ENCODE measurements at regions not wholly inside any gene's neighbourhood (a gene's known extent, or its start where the extent isn't known, plus 50 kb on each side); places are given as distances from the start of the nearest gene placed in this dataset.
"Not testable (repeated sequence)": the region's sequence is repeated elsewhere in the genome, so short reads cannot be mapped to it uniquely, and the experiment has no call there.

DNA sequence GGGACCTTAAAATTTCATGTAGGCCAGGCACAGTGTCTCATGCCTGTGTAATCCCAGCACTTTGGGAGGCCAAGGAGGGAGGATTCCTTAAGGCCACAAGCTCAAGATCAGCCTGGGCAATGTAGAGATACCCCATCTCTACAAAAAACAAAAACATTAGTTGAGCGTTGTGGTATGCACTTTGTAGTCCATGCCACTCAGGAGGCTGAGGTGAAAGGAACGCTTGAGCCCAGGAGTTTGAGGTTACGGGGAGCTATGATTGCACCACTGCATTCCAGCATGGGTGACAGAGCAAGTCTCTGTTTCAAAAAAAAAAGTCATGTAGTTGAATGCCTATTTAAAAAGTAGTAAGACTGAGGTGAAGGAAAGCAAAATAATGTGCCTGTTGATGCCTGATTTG, 83.5 kb downstream of the TTC6 start:
- intact Hi-C loops (cut with micrococcal nuclease; ENCODE audit: unreplicated experiment), result no loop called here
- no TSS peak for BruUV-seq (replicated peaks)
- ChIA-PET POLR2A (no interaction called here), CTCF (no interaction called here)
- Histone ChIP-seq H3K9me3 (ENCODE audit: control insufficient read depth, insufficient read depth, low read depth, low read length) (no peaks in the 10 kb centered on the region), H3K4me3 (ENCODE audit: low read depth in 2 of 2, low read length in 2 of 2) (no peak overlapping the region), H3K27me3 (ENCODE audit: control insufficient read depth, insufficient read depth, low read length) (no peaks in the 10 kb centered on the region), H3K27ac (ENCODE audit: low read length) (no peak overlapping the region), H3K36me3 (ENCODE audit: control insufficient read depth, insufficient read depth, low read length) (no peaks in the 10 kb centered on the region; the same call in 1 of the 2 replicates), H3K4me1 (ENCODE audit: control insufficient read depth, insufficient read depth, low read length) (no peaks in the 10 kb centered on the region)
- no peak for ATAC-seq
- no peak for TF ChIP-seq TCF7L2 (IDR thresholded peaks at IDR 0.05; ENCODE audit: low read depth, low read length)
- TF ChIP-seq, protein P1, sequence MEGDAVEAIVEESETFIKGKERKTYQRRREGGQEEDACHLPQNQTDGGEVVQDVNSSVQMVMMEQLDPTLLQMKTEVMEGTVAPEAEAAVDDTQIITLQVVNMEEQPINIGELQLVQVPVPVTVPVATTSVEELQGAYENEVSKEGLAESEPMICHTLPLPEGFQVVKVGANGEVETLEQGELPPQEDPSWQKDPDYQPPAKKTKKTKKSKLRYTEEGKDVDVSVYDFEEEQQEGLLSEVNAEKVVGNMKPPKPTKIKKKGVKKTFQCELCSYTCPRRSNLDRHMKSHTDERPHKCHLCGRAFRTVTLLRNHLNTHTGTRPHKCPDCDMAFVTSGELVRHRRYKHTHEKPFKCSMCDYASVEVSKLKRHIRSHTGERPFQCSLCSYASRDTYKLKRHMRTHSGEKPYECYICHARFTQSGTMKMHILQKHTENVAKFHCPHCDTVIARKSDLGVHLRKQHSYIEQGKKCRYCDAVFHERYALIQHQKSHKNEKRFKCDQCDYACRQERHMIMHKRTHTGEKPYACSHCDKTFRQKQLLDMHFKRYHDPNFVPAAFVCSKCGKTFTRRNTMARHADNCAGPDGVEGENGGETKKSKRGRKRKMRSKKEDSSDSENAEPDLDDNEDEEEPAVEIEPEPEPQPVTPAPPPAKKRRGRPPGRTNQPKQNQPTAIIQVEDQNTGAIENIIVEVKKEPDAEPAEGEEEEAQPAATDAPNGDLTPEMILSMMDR (IDR thresholded peaks at IDR 0.05), result no peak
- TF ChIP-seq, protein P2, sequence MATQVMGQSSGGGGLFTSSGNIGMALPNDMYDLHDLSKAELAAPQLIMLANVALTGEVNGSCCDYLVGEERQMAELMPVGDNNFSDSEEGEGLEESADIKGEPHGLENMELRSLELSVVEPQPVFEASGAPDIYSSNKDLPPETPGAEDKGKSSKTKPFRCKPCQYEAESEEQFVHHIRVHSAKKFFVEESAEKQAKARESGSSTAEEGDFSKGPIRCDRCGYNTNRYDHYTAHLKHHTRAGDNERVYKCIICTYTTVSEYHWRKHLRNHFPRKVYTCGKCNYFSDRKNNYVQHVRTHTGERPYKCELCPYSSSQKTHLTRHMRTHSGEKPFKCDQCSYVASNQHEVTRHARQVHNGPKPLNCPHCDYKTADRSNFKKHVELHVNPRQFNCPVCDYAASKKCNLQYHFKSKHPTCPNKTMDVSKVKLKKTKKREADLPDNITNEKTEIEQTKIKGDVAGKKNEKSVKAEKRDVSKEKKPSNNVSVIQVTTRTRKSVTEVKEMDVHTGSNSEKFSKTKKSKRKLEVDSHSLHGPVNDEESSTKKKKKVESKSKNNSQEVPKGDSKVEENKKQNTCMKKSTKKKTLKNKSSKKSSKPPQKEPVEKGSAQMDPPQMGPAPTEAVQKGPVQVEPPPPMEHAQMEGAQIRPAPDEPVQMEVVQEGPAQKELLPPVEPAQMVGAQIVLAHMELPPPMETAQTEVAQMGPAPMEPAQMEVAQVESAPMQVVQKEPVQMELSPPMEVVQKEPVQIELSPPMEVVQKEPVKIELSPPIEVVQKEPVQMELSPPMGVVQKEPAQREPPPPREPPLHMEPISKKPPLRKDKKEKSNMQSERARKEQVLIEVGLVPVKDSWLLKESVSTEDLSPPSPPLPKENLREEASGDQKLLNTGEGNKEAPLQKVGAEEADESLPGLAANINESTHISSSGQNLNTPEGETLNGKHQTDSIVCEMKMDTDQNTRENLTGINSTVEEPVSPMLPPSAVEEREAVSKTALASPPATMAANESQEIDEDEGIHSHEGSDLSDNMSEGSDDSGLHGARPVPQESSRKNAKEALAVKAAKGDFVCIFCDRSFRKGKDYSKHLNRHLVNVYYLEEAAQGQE (IDR thresholded peaks at IDR 0.05; ENCODE audit: insufficient read depth in 1 of 2, low read depth in 2 of 2, low read length in 1 of 2), result no peak
- TF ChIP-seq SIN3A (IDR thresholded peaks at IDR 0.05; ENCODE audit: borderline replicate concordance, insufficient read depth, low read depth, low read length), result no peak
- no peak for TF ChIP-seq POLR2AphosphoS5 (IDR thresholded peaks at IDR 0.05; ENCODE audit: low read depth, low read length)
- in situ Hi-C loops (cut with HindIII; ENCODE audit: low pct_unique_long_range_greater_than_20kb, low sequenced_read_pairs), result no loop called here
- no peak for DNase-seq (ENCODE audit: low read depth, low spot score)

DNA sequence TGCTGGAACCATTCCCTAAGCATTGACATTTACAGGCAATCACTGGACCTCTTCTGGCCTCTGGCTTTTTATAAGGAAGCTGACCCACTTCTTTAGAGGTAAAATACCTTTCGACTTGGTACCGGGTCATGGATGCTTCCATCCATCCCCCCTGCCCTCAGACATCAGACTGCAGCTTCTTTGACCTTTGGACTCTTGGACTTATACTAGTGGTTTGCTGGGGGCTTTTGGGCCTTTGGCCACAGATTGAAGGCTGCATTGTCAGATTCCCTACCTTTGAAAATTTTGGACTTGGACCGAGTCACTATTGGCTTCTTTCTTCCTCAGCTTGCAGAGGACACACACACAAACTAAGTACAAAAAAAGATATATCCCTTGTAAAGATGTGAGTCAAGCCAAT, 86.1 kb downstream of the TTC6 start:
- ChIA-PET CTCF (no interaction called here), POLR2A (no interaction called here)
- no TSS peak for BruUV-seq (replicated peaks)
- H3K36me3 ChIP-seq (ENCODE audit: control insufficient read depth, insufficient read depth, low read length), result no peaks in the 10 kb centered on the region; the same call in 1 of the 2 replicates
- no peaks in the 10 kb centered on the region for H3K27me3 ChIP-seq (ENCODE audit: control insufficient read depth, insufficient read depth, low read length)
- intact Hi-C loops (cut with micrococcal nuclease; ENCODE audit: unreplicated experiment) (no loop called here), in situ Hi-C loops (cut with HindIII; ENCODE audit: low pct_unique_long_range_greater_than_20kb, low sequenced_read_pairs) (no loop called here)
- H3K4me1 ChIP-seq (ENCODE audit: control insufficient read depth, insufficient read depth, low read length), result no peaks in the 10 kb centered on the region
- no peaks in the 10 kb centered on the region for H3K9me3 ChIP-seq (ENCODE audit: control insufficient read depth, insufficient read depth, low read depth, low read length)
- TF ChIP-seq TCF7L2 (IDR thresholded peaks at IDR 0.05; ENCODE audit: low read depth, low read length) (no peak), POLR2AphosphoS5 (IDR thresholded peaks at IDR 0.05; ENCODE audit: low read depth, low read length) (no peak), SIN3A (IDR thresholded peaks at IDR 0.05; ENCODE audit: borderline replicate concordance, insufficient read depth, low read depth, low read length) (no peak)
- TF ChIP-seq, protein P2 (IDR thresholded peaks at IDR 0.05; ENCODE audit: insufficient read depth in 1 of 2, low read depth in 2 of 2, low read length in 1 of 2), result no peak
- TF ChIP-seq, protein P1 (IDR thresholded peaks at IDR 0.05), result no peak
- no peak overlapping the region for H3K27ac ChIP-seq (ENCODE audit: low read length)
- H3K4me3 ChIP-seq (ENCODE audit: low read depth in 2 of 2, low read length in 2 of 2), result no peak overlapping the region
- ATAC-seq (no peak), DNase-seq (ENCODE audit: low read depth, low spot score) (no peak)

DNA sequence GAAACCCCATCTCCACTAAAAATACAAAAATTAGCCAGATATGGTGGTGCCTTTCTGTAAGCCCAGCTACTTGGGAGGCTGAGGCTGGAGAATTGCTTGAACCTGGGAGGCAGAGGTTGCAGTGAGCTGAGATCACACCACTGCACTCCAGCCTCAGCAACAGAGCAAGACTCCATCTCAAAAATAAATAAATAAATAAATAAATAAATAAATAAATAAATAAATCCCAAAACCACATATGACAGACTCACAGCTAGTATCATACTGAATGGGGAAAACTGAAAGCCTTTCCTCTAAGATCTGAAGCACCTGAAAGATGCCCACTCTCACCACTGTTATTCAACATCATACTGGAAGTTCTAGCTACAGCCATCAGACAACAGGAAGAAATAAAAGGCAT, 97.3 kb downstream of the TTC6 start:
- intact Hi-C loops (cut with micrococcal nuclease; ENCODE audit: unreplicated experiment), result not testable (repeated sequence)

DNA sequence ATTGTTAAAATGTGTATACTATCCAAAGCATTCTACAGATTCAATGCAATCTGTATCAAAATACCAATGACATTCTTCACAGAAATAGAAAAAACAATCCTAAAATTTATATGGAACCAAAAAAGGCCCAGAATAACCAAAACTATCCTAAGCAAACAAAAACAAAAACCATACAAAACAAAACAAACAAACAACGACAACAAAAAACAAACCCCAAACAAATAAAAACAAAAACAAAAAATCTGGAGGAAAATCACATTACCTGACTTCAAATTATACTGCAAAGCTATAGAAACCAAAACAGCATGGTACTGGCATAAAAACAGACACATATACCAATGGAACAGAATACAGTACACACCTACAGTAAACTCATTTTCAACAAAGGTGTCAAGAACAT, 98.0 kb downstream of the TTC6 start:
- H3K27me3 ChIP-seq (ENCODE audit: control insufficient read depth, insufficient read depth, low read length); intact Hi-C loops (cut with micrococcal nuclease; ENCODE audit: unreplicated experiment); DNase-seq (ENCODE audit: low read depth, low spot score); CTCF ChIA-PET; POLR2A ChIA-PET; H3K4me3 ChIP-seq (ENCODE audit: low read depth in 2 of 2, low read length in 2 of 2); H3K4me1 ChIP-seq (ENCODE audit: control insufficient read depth, insufficient read depth, low read length); H3K36me3 ChIP-seq (ENCODE audit: control insufficient read depth, insufficient read depth, low read length); ATAC-seq; H3K27ac ChIP-seq (ENCODE audit: low read length); BruUV-seq (replicated peaks); H3K9me3 ChIP-seq (ENCODE audit: control insufficient read depth, insufficient read depth, low read depth, low read length); in situ Hi-C loops (cut with HindIII; ENCODE audit: low pct_unique_long_range_greater_than_20kb, low sequenced_read_pairs): not testable (repeated sequence)

More for the DNA sequence above, 97.3 kb downstream of the TTC6 start:
- H3K9me3 ChIP-seq (ENCODE audit: control insufficient read depth, insufficient read depth, low read depth, low read length); H3K27me3 ChIP-seq (ENCODE audit: control insufficient read depth, insufficient read depth, low read length); H3K4me1 ChIP-seq (ENCODE audit: control insufficient read depth, insufficient read depth, low read length); POLR2A ChIA-PET; H3K36me3 ChIP-seq (ENCODE audit: control insufficient read depth, insufficient read depth, low read length); in situ Hi-C loops (cut with HindIII; ENCODE audit: low pct_unique_long_range_greater_than_20kb, low sequenced_read_pairs); CTCF ChIA-PET; H3K27ac ChIP-seq (ENCODE audit: low read length); H3K4me3 ChIP-seq (ENCODE audit: low read depth in 2 of 2, low read length in 2 of 2); DNase-seq (ENCODE audit: low read depth, low spot score); BruUV-seq (replicated peaks); ATAC-seq: not testable (repeated sequence)
